Activated CD4-positive, alpha-beta memory T cell treated with anti-CD3 and anti-CD28 coated beads for 36 hours (primary cell): ENCODE measurements at regions not wholly inside any gene's neighbourhood (a gene's known extent, or its start where the extent isn't known, plus 50 kb on each side); places are given as distances from the start of the nearest gene placed in this dataset.

ENCODE experiments used
- CTCF ChIA-PET: fragments of 350-600 bp; sonication (Branson Sonifier 250); formaldehyde crosslinking; loops from one replicate; lab custom pipeline; 2021; ENCODE audit warnings: antibody characterized with exemption, inconsistent platforms; lab: Charles Lee
- POLR2A ChIA-PET: fragments of 350-600 bp; sonication (Branson Sonifier 250); formaldehyde crosslinking; loops from one replicate; lab custom pipeline; 2021; ENCODE audit warnings: antibody characterized with exemption; lab: Charles Lee
- DNase-seq: peaks from one replicate; pipeline ENCODE4 v3.0.0-alpha.2; 2020
- H3K27ac Mint-ChIP-seq: one replicate; pipeline ENCODE4 v1.8.0; 2021; ENCODE audit warnings: mixed read lengths
- H3K27me3 Mint-ChIP-seq: one replicate; pipeline ENCODE4 v1.8.0; 2021; ENCODE audit warnings: mixed read lengths
- H3K36me3 Mint-ChIP-seq: one replicate; pipeline ENCODE4 v1.8.0; 2021; ENCODE audit warnings: mixed read lengths
- H3K4me1 Mint-ChIP-seq: one replicate; pipeline ENCODE4 v1.8.0; 2021; ENCODE audit warnings: low read depth, mixed read lengths
- H3K4me3 Mint-ChIP-seq: one replicate; pipeline ENCODE4 v1.8.0; 2021; ENCODE audit warnings: mild to moderate bottlenecking, mixed read lengths
- H3K9me3 Mint-ChIP-seq: one replicate; pipeline ENCODE4 v1.8.0; 2021; ENCODE audit warnings: mixed read lengths
- intact Hi-C: fragments of 100-400 bp; cut with micrococcal nuclease; formaldehyde crosslinking; loops from one replicate; pipeline ENCODE4 v1.15.1; 2023

DNA sequence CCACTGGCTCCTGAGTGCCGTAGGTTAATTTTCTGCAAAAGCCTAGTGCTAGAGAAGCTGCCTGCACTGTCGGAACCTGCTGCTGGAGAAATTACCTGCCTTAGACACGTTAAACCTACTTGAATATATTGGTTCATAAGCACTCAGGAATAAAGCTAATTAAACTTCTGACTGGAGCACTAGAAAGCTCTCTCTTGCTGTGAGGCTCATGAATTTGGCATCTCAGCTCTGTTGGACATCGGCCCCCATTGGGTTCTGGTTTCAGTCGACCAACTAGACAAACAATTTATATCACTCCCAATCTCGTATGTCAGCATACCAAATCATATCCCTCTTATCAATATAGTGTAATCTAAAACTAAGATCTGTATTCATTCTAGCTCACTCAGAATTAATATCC, 52.4 kb upstream of the SEMA3C start:
- no peak overlapping the region for H3K4me3 Mint-ChIP-seq
- H3K9me3 Mint-ChIP-seq, result peaks cover 12% of the 10 kb centered on the region
- ChIA-PET CTCF (no interaction called here), POLR2A (no interaction called here)
- no peaks in the 10 kb centered on the region for H3K27me3 Mint-ChIP-seq
- no peak for DNase-seq
- no peaks in the 10 kb centered on the region for H3K36me3 Mint-ChIP-seq
- no peaks in the 10 kb centered on the region for H3K4me1 Mint-ChIP-seq
- intact Hi-C loops, result no loop called here
- no peak overlapping the region for H3K27ac Mint-ChIP-seq
